Activated CD4-positive, CD25-positive, alpha-beta regulatory T cell treated with anti-CD3 and anti-CD28 coated beads, Interleukin-2, amount 50 U/mL, for 72 hours (primary cell): ENCODE measurements at regions not wholly inside any gene's neighbourhood (a gene's known extent, or its start where the extent isn't known, plus 50 kb on each side); places are given as distances from the start of the nearest gene placed in this dataset.
A peak's percentile ranks its signal among the peaks of the same experiment; 100 is the strongest.

Experiments
- DNase-seq: peaks from one replicate; pipeline ENCODE4 v3.0.0; 2021

DNA sequence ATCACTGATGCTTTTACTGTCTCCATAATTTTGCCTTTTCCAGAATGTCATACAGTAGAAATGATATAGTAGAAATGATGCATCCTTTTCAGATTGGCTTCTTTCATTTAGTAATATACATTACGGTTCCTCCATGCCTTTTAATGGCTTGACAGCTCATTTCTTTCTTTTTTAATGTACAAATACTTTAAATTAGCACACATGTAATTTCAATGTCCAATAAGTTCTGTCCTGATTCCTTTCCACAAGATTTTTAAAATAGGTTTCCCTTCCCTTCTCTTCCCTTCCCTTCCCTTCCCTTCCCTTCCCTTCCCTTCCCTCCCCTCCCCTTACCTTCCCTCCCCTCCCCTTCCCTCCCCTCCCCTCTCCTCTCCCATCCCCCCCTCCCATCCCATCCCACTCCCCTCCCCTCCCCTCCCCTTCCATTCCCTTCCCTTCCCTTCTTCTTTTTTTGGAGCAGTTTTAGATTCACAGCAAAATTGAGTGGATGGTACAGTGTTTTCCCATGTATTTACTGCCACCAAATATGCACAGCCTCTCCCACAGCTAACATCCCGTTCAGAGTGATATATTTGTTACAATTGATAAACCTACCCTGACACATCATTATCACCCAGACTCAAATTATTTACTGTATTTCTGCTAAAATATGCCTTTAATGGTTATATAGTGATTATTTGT lies 398.8 kb downstream of the RNF144B start:
- no peak for DNase-seq

DNA sequence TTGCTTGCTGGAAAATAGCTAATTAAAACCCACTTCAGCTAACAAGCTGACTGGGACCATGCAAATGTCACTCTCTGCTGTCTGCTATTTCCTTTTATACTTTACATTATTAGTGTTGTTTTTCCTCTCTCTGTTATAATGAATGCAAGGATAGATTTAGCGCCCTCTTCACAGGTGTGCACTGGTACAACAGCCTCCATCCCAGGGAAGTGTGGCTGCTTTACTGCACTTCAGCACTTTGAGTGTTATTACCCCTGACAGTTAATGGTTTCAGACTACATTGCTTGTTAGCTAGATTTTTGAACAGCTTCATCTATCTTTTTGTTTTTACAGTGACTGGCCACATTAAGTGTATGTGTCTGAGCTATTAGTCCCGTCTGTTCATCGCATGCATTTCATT lies 405.7 kb downstream of the RNF144B start:
- DNase-seq, result no peak

DNA sequence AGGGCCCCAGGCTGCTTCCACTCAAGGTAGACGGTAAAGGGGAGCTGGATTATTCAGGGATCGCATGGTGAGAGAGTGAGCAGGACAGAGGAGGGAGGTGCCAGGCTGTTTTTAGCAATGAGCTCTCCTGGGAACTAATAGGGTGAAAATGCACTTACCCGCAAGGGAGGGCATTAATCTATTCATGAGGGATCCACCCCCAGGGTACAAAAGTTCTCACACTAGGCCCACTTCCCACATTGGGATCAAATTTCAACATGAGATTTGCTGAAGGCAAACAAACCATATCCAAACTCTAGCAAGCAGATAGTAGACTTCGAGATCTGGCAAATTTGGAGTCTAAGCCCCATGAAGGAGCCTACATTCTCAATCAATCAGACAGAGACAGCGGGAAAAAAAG lies 408.6 kb downstream of the RNF144B start:
- no peak for DNase-seq

DNA sequence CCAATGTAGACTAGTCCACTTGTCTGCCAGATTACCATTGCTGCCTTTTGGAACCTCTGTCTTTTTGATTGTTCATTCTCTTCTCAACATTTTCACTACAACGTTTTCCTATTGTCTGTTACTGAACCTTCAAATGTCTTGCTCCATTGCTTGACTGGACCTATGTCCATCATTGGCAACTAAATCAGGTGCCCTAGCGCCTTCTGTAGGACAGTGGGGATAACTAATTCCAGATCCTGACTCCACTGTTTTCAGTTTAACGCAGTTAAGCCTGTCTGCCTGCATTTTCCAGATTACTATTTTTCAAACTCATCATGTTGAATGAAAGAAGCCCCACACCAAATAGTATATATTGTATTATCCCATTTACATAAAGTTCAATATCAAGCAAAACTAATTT lies 433.6 kb downstream of the RNF144B start:
- DNase-seq, result no peak

DNA sequence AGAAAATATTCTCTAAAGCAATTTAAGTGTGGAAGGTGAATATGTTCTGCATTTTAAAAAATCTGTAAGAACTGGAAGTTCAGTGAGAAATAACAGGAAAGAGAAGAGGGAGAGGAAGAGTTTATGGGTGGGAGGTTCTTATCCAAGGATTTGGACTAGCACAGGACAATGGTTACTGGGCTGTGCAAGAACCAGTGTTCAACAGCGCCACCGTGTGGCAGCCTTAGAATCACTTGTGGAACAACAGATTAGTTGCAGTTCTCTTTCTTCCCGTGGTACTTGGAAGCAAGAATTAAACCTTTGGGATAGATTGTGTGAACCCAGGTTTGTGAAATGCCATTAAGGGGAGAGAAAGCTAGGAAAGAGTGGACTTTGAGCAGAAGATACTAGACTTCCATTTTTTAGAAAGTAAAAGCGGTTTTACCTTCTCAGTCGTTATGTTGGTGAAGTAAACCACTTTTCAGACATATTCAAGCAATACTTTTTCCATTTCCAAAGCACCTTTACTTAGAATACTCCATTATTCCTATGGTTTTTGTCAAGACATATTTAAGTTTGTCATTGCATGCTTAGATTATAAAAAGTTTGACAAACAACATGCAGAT lies 436.7 kb downstream of the RNF144B start:
- peak; percentile 42 for DNase-seq

DNA sequence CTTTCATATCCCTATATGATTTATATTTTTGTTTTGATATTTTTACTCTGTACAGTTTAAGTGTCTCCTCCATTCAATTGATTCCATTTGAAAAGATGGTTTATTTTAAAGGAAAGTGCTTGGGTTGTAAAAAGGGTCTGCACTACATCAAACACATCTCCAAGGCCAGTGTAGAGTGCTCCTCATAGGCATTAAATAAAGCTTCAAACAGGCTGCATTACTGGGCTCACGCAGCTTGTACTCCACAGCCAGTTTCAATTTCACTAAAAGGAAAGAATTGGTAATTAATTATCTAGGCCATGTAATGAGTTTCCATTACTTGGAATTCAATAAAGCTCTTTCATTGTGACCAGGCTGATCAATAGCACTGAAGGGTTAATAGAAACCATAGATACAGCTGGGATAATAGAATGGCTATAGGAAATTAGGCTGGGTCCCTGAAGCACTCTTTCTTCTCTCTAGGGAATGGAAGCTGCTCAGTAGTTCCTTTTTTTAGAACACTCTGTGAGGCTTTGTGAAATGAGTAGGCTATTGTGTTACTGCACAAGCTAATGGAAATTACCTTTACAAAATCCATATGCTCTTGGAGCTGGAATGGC lies 442.2 kb downstream of the RNF144B start:
- DNase-seq, result no peak

DNA sequence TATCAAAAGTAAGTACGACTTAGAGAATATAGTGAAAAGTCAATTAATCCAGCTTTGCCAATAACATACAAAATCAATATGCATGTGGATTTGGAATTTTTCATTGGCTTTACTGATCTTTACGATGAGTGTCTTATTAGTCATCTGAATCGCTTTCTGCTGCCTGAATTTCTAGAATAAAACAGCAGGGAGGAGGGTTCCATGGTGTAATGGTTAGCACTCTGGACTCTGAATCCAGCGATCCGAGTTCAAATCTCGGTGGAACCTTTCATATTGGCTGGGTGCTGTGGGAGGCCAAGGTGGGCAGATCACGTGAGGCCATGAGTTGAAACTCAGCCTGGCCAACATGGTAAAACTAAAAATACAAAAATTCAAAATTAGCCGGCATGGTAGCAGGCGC lies 448.8 kb downstream of the RNF144B start:
- DNase-seq, result no peak

DNA sequence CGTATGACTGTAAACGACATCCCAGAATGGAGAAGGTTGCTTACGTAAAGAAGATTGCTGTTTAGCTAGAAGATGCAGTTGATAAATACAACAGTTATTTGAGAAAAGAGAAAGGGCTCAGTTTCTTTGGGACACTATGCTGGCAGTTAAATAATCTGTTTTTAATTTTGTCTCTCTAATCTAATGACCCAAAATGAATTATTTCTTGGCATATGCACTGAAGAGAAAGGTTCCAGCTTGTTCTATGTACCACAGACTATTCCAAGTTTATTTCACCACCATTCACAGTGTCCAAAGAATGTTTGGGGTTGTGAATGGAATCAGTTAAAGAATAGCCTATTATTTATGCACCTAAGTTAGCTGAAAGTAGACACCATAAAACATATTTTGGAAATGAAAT lies 449.9 kb downstream of the RNF144B start:
- no peak for DNase-seq

DNA sequence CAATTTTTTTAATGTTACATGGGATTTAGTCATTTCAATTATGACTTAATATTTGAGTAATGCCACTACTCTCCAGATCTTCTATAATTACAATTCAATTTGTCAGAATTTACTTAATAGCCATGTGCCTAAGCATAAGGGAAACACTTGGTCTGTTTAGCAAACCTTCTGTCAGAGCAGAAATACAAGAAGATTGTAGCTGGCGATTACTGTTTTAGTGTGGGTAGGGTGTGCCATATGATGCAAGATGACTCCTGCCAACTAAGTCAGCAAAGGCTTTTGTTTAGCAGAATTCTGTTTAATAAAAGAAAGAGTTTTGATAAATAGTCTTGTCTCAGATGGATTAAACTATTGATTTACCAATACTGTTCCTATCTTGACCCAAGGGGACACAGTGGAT lies 455.4 kb downstream of the RNF144B start:
- no peak for DNase-seq

DNA sequence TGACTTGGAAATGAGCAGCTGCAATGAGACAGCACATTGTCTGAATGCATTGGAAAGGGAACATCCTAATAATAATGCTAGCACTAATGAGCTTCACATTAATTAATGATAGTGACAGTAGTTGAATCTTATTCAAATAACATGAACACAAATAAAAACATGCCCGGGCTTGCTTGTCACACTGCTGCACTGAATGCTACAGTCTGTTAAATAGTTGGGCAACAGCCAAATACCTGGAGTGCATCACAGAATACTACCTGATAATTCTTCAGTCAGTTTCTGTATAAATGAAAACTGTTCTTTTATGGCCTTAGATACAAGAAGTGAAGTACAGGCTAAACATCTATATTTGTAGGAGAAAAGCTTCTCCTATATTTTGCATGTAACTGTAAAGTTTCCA lies 458.7 kb downstream of the RNF144B start:
- DNase-seq, result no peak

DNA sequence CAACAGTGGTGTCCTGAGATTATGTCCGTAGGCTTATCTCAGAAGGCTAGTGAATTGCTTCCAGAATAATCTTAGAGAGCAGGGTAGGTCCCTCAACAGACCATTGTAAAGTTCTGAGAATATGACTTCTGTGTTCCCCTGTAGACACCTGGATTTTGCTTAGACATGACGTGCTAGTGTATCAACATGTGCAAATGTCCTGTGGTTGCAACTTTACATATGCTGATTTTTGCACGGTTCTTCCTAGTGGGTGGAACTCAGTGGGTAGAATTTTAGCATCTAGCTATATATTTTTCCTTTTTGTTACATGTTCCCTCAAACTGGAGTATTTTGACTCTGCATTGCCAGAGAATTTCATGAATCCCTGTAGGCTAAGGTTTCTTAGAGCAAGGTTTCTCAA lies 459.2 kb downstream of the RNF144B start:
- no peak for DNase-seq

DNA sequence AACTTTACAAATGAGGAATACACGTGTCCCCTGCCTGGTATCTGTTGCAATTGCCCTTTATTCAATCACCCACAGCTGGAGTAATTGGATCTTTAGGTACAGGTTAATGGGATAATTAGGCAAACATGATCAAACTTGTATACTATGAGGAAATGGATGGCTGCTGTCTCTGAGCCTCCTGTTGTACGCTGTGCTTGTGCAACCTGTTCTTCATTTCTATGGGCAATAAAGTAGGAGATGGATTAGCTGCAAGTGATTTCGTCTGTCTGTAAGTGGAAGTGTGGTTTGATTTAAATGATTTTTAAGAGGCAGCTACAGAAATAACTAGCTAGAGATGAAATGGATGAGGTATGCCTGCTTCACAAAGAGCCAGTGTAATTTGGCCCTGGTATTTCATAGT lies 474.1 kb downstream of the RNF144B start:
- DNase-seq, result no peak

DNA sequence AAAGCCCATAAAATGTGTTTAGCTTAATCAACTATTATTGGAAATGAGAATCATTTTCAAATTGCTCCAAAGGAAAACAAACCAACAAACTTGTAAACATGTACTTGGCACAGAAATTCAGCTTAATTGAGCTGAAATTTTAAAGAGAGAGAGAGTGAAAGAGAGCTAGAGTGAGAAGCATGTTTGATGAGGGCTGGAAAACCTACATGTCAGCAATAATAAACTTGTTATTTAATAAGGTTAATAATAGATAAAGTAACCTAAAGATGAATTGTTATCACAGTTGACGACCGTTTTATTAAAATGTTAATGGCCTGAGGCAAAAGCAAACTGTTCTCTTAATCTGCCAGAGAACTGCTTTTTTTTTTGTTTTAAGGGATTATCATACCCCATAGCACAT lies 496.1 kb downstream of the RNF144B start:
- no peak for DNase-seq

DNA sequence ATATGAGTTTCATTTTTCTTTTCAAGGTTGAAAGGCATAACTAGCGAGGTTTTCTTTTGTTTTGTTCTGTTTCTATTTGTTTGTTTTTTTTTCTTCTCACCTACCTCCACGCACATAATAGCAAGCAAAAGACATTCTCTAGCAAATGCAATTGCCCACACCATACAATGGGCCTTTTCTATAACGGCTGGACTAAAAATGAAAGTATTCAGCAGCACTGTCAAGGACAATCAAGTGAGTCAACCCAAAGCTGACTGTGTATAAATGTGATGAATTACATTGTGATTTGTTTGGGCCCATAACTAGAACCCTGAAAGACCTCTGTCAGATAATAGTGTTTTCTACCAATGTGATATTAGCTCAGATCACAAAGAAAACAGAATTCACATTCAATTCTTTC lies 496.7 kb downstream of the RNF144B start:
- DNase-seq, result no peak

DNA sequence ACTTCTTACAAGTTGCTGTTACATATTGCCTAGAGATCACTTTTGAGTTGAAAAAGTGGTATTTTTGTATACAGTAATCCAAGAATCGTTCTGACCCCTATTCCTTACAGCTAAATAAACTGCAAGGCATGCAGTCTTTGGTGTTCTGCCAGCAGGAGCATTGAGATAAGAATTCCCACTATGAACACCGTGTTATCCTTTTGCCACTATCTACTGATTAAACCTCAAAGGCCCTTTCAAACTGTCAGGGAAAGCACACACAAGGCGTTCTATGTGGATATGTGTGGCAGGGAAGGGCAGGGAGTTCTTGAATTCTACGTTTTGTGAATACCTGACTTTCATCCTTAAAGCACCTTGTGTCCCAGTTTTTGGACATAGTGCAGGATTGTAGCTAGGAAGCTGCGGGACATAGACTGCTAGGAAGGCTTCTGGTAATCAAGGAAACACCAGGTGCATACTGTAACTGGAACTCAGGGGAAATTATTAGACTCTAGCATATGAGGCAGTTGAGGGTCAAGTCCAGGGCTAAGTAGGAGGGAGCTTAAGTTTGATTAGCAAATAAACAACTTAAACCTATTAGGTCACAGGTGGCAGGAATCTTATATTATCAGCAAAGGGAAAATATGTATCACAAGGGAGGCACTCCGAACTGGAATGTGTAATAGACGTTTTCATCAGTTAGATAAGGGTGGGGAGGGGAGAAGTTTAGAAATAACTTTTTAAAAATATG lies 506.6 kb downstream of the RNF144B start:
- no peak for DNase-seq

DNA sequence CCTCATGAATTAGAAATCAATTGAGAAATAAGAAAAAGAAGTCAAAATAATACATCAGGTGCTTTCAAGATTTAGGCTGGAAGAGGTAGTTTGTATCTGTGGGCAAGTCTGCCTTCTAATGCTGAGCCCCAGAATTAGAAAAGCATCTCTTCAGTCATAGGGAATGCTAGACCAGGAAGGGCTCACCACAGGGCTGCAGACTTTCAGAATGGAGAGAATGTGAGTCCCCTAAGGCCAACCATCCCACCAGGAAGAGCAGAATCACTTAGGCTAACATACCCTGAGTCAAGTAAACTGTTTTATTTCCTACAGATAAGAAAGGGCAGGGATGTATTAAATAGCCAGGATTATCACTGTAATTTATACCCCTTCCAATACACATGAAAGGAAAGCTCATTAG lies 510.2 kb downstream of the RNF144B start:
- no peak for DNase-seq

DNA sequence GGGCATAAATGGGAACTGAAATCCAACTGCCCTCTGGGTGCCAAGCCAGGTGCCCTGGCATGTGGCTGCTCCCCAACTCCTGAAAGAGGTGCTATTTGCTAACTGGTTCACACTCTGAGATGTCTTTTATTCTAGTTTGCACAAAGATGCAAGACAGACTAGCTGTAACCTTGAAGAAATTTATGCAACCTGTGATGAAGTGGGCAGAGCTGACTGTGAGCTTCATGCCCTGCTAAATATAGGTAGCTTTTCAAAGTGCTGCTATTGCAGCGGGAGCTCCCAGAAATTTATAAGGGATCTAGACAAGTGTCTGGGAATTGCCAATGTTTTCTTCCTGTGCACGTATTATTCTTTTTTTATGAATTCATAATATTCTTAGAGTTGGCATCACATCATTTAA lies 517.5 kb downstream of the RNF144B start:
- no peak for DNase-seq

DNA sequence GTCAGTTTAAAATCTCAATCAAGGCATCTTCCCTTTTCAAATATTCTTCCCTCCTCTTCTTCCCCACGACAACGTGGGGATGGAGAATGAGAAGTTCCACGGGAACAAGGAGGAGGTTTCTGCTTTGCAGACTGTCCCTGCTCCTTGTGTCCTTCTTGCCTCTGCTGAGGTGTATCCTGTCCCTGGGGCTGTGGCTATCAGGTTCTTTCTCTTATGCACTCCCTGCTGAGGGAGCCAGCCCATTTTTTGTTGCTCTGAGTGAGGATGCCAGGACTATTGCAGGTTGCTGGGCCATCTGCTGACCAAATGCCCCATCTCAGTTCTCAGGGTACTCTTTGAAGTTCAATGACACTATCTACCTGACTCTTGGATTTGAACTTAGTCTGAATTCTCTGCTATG lies 533.6 kb downstream of the RNF144B start:
- DNase-seq, result no peak

DNA sequence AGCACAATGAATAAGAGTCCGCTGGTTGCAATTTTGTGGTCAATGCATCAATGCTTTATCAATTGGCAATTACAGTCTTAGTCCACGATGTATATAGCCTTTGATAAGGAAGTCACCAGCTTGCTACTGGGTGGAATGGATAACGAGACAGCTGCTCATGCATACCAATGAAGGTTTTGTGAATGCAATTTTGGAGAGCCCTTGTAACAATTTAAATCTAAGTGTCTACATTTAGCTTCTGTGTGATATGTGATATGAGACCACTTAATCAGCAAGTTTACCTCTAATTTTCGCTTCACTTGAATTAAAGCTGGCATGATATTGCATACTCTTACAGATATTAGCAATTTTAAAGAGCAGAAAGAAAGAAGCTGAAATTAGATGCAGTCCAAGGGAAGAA lies 543.9 kb downstream of the RNF144B start:
- DNase-seq, result no peak

DNA sequence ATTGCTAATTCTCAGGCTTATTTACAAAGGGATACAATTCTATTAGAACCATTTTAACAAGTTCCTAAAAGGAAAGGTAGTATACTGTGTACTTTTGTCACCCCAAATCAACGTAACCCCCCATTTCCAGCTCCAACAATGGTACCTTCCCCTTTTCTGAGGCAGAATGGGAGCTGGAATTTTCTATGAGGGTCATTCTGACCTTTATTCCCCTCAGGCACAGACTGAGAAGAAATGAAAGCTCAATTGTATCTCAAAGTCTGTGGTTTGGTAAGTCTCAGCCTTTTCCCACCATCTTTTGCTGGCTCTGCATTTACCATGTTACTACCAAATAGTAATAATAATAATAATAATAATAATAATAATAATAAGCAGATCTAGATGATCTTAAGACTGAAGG lies 571.0 kb downstream of the RNF144B start:
- no peak for DNase-seq

DNA sequence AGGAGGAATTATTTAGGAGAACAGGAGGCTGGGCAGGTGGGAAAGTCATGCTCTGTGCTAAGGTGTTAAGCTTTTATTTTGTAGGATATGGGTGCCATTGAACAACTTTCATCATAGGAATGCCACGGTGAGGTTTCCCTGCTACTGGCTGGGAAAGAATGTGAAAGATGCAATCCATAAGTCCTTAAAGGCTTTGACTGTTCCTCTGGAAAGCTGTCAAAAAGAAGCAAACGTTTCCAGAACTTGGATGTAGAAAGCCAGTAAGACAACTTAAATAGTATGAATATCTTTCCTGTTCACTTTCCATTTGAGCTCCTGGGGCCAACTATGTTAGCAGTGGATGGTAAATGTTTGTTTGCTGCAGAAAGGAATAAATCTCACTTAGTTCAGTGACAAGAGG lies 574.4 kb downstream of the RNF144B start:
- DNase-seq, result no peak

DNA sequence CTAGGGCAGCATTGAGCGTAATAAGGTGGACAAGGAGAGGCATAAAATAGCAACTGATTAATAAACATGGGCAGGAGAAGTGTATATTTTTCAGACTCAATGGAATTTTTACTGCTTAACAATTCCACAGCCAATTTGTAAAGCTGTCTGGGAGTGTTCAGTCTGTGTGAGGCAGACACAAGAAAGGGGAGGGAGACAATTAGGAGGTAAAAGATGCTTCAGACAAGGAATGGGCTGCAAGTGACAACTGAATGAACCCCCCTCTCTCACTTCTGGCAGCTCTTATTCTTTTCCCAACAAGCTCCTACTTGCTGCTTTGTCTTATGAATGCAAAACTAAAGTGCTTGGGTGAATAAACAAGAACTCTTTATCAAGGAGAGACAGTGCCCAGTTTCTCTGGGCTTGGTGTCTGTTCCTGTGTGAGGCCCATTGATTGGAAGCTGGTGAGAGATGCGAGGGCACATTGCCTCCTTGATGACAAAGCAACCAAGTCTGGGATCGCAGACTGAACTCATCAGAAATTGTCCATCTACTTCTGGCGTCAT lies 575.3 kb downstream of the RNF144B start:
- DNase-seq, result no peak

DNA sequence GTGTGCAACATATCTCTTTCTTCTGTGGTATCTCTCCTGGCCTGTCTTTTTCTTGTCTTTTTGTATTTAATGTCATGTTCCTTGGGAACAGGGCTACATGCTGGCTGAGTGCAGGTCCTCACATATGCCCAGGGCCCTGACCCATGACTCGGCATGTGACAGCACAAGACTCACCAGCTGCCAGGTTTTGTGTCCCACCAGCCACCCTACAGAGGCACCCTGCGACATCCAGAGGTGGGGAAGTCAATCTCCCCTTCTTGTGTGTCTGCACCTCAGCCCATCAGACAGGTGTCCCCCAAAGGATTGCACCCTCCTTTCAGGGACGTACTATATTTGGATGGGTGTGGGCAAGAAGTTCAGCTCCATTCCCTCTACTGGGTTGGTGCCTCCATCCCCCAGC lies 576.3 kb downstream of the RNF144B start:
- no peak for DNase-seq

DNA sequence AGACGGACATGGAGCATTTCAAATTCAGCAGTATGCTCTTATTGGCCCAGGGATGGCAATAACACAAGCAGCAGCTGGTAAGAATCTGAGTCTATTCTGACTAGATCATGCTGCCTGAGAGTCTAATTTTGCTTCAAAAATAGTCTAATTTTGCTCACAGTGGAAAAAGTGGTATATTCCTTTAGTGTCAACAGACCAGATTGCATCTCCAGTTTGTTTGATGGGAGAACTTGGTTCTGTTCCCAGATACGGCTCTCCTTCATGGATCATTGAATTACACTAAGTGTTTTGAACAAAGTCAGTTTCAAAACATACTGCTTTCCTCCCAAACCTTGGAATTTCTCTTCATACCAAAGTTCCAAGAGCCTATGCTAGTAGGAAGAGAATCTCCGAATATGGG lies 586.1 kb downstream of the RNF144B start:
- DNase-seq, result no peak
